Left colon (tissue), 2 donors: ENCODE measurements at regions not wholly inside any gene's neighbourhood (a gene's known extent, or its start where the extent isn't known, plus 50 kb on each side); places are given as distances from the start of the nearest gene placed in this dataset.

Source experiments
- ATAC-seq: fragments of 200-7000 bp; cut with Tn5 transposase; one replicate; pipeline ENCODE4 v1.9.1; 2020; ENCODE audit warnings: mild to moderate bottlenecking, moderate library complexity
- DNase-seq, 2 donors: peaks; one replicate each; pipeline ENCODE4 v3.0.0-alpha.2; 2020
- intact Hi-C, 2 donors: fragments of 100-400 bp; cut with DNase I in 1 of 2; cut with micrococcal nuclease in 1 of 2; formaldehyde crosslinking; loops; one replicate each; pipeline versions ENCODE4 v1.11.2 to v1.14.0; 2022; cut with DNase I, micrococcal nuclease
- donor health status: DM: no; HTN: no; CAD: no.
- donor health status: DM: yes; HTN: yes; CAD: no.

DNA sequence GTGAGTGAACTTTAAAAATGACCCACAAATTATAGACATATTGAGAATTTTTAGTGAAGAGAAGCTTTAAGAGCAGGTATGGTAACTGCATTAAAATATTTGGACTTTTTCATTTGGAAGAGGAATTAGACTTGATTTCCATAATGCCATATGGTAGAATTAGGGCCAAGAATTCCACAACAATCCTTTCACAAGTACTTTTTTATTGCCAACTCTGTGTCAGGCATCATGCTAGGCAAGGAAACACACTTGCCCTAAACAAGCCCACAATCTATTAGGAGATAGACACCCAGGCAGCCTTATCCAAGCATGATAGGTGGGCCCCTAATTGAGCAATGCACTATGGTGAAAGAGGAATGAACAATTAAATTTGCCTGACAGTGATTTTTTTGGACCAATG lies 353.0 kb downstream of the TGFB2 start:
- DNase-seq: no peak
- no peak for ATAC-seq
- intact Hi-C loops: no loop called here

DNA sequence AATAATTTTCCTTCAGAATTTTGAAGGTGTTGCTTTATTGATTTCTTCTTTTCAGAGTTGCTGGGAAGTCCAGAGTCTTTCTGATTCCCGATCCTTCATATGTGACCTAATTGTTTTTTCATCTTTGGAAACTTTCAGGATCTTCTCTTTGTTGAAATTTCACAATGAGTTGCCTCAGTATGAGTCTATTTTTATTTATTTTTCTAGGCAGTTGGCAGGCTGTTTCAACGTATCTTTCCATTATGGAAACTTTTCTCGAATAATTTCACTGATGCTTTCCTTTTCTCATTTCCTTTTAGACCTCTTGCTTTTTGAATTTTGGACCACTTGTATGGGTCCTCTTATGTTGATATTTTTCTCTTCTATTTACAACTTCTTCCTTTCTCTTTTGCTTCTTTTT lies 354.3 kb downstream of the TGFB2 start:
- intact Hi-C loops: no loop called here
- no peak for ATAC-seq
- DNase-seq: no peak

DNA sequence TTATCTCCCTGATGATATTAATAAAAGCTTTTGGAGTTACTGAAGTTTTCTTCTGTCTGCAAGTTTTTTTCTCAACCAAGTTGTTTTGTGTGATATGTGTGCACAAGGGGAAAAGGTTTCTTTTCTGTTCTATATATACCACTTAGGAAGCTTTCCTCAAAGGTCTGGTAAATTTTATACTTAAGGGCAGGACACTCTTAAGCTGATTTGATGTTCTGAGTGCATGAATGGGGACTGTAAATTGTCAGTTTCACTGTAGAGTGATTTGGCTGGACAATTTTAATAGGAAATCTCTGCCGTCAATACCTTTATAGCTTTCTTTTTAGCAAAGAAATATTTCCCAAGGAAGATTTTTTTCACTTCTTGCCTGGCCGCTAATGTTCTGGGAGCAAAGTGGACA lies 354.7 kb downstream of the TGFB2 start:
- ATAC-seq (no peak), DNase-seq (no peak)
- intact Hi-C loops: no loop called here

DNA sequence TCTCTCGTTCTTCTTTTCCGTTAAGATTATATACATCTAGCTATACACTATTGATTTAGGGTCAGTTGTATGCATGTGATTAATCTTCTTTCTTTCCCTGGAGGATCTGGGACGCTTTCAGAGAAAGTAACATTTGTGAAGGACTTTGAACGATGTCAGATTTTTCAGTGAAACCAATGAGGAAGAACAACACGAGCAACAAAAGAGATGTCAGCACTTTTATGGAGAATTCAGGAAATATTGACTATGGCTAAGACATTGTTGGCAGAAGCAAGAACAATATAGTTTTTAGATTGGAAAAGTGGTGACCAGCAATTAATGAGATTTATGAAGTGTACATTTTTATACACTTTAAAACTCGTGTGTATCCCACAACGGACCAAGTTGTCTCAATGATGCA lies 355.5 kb downstream of the TGFB2 start:
- DNase-seq (no peak), ATAC-seq (no peak)
- intact Hi-C loops: no loop called here

DNA sequence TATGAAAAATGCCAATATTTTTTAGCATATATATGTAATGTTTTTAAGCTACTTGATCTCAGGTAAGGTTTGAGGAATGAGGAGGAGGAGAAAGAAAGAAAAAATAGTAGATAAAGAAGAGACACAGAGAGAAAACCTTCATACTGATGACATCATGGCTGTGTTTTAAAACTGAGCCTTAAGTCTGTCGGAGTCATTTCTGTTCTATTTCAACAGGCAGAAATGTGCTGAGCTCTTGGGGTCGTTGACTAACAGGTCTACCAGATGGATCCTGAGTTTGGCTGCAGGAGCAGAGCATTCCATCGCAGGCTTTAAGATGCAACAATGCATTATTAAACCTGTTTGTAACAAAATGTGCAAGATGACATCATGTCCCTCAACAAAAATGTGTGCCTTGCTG lies 356.0 kb downstream of the TGFB2 start:
- intact Hi-C loops: no loop called here
- DNase-seq: no peak
- no peak for ATAC-seq

DNA sequence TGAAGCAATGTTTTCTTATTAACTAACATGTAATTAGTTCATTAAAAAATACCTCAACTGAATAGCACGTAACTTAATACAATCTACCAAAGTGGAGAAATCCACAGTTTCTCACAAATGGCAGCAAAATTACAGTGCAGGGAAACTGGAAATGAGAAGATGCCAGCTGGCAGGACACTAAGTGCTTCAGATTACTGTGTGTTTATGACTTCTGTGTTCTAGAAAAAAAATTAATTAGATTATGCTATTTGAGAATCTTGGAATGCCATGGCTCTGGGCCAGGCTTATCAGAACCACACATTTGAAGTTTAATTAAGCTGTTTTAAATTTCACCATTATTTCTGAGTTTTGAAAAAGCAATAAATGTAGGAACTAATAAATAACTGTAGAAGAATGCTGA lies 357.6 kb downstream of the TGFB2 start:
- ATAC-seq (no peak), DNase-seq (no peak)
- intact Hi-C loops: no loop called here

DNA sequence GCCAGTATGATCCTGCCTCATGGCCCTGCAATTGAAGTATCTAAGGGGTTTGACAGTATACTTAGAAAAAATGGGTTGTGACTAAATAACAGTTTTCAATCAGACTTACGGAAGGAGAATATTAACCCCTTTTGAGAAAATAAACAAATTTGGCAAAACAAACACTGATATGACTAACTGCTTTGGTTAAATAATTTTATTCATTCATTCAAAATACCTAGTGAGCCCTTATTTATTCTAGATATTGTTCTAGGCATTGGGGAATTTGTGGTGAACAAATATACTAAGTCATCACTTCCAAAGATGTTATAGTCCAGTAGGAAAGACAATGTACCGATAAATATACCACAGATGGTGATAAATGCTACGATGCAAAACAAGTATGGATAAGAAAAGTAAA lies 358.7 kb downstream of the TGFB2 start:
- ATAC-seq (no peak), DNase-seq (no peak)
- intact Hi-C loops: no loop called here

DNA sequence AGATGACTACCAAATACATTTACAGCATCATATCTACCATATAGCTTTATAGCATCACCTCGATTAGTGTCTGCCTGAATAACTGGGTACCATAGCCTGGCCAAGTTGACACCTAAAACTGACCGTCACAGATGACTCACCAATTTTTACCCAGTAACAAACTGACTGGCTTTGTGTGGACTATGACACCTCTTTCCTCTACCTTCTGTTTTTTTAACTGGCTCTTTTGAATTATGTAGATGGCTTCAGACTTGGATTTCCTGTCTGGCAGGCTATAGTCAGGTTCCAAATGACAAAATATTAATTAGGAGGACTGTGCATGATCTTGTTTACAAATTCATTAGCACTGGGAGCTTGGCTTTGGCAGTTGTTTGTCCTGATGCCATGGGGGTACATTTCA lies 360.3 kb downstream of the TGFB2 start:
- DNase-seq (no peak), ATAC-seq (no peak)
- intact Hi-C loops: no loop called here

DNA sequence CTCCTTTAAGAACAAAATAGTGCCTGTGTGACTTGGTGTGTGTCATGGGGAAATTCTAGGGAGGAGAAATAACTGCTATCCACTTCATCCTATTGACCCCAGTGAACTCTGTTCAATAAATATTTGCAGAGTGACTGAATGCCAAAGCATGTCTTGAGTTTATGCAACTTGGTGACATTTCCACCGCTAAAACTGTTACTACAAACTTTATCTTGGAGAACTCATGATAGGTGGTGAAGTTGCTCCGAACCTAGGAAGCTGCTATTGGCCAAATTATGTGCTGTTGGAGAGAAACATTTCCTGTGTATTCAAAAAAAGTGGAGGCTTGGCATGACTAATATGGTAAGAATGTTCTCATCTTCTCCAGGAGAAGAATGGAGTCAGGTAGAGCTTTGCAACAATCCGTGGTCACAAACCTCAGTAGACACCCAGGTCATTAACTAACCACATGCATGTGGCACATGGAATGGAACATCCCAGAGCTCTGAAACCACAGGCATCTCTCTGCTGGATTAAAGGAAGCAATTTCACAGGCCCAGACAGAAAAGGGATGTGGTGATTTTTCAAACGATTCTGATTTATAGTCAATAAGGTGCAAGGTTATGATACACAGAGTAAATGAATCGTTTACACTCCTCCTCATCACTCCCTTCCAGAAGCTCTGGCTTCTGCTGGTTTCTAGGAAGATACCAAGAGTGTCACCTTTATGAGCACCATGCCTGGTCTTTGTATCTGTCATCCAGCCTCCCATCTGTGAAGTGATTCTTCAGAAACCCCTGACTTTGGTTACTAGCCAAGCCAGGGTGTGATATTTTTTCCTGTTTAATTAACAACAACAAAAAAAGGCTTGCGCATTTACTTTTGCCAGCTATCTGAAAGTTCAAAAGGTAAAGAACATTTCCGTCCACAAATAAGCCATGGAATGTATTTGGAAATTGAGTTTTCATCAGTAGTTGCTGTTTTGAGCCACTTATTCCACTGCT lies 361.1 kb downstream of the TGFB2 start:
- intact Hi-C loops: no loop called here
- ATAC-seq (no peak), DNase-seq (no peak)

DNA sequence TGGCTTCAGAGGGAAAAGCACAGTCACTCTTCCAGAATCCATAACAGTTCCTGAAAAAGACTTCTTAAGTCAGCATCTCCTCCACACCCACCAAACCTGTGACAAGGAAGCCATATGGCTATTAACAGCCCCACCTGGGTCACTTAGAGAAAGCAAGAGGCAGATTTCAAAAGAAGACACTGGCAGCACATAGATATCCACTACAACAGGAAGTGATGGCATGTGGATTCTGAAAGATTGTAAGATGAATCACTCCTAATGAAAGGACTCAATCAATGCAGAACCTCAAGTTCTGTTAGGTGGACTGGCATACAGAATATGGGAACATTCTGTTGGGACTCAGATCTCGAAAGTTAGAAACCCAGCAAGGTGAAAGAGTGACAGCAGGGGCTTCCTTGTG lies 365.9 kb downstream of the TGFB2 start:
- intact Hi-C loops: no loop called here
- no peak for ATAC-seq
- no peak for DNase-seq

DNA sequence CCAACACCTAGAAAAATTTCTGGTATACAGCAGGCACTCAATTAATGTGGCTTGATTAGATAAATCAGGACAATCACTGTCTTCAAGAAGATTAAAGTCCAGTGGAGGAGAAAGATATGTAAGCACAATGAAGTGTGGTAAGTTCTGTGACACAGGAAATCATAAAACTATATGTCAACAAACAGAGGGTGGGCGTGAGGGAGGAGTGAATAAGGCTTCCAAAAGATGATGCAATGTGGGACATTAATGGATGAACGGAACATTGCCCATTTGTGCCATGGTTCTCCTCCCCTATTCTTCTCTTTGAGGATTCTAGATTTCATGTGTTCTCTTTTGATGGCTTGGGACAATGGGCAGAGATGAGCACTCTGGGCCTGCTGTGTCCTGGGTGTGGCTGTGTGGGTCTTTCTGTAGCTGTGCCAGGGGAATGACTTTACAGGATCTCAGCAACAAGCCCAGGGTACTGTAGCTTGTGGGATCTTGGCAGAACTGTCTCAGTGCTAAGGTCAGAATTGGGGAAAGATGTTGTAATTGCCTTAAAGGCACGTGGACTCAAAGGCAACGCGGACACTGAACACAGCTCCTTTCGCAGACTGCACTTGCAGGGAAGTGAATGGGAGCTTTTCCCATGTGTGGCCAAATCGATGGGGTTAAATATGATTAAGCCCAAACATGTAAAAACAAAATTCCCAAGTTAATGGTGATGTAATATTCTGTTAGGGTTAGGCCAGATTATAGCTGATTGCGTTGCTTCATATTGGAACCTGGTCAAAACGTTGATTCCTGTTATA lies 366.9 kb downstream of the TGFB2 start:
- intact Hi-C loops: no loop called here
- DNase-seq (peak in 1 of 2 donors; percentile 23), ATAC-seq (no peak)

DNA sequence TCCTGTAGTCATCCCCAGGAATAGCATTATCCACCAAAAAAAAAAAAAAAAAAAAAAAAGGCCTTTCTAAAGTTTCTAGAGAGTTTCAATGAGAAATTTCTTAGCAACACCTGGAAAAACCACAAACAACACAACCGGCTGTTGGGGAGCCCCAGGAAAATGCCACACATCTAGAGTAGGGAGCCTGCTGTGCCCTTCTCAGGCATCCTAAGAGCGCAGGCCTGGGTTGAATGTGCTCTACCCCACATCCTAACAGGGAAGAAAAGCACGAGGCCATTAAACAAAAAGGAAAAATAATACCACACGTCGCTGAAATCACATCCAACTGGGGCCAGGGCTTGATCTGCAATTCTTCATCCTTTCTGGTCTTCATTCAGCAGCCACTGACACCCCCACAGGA lies 367.5 kb downstream of the TGFB2 start:
- no peak for ATAC-seq
- intact Hi-C loops: no loop called here
- DNase-seq: no peak

DNA sequence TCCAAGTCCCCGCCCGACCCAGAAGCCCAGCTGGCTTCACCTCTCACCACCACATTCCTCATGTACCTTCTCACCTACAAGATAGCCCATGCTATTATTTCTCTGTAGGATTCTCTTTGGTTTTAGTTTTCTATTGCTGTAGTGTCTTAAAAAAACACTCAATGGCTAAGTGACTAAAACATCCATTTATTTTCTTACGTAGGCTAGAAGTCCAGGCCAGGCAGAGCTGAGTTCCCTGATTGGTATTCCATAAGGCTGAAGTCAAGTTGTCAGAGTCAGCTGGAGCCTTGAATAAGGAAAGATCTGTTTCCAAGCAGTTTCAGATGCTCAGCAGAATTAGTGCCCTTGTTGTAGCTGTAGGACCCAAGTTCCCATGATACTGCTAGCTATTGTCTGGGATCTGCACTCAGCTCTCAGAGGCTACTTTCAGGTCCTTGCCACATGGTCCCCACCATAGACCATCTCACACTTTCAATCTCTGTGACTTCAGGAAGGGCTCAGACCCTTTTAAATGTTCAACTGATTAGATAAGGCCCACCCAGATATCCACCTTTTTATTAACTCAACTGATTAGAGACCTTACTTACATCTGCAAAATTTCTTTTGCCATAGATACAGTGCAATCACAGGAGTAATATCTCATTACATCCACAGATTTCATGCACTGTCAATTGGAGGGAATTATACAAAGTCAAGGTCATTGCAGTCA lies 371.0 kb downstream of the TGFB2 start:
- no peak for DNase-seq
- ATAC-seq: no peak
- intact Hi-C loops: no loop called here

DNA sequence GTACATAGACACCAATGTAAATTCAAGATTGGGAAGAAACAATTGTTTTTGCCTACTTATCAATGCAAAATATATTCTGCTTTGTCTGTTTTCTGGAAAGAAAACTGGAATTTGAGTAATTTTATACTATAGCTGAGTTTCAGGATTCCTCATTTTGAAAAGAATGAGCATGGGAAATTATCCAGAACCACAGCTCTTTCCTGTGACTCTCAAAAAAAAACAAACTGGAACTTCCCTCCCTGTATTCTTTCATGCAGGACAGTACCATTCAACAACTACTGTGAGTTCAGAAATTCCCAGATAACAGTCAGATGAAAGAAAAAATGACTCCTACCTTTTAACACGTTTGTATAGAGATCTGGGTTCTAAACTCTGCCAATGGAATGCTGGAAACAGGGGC lies 372.4 kb downstream of the TGFB2 start:
- no peak for DNase-seq
- intact Hi-C loops: no loop called here
- ATAC-seq: no peak

DNA sequence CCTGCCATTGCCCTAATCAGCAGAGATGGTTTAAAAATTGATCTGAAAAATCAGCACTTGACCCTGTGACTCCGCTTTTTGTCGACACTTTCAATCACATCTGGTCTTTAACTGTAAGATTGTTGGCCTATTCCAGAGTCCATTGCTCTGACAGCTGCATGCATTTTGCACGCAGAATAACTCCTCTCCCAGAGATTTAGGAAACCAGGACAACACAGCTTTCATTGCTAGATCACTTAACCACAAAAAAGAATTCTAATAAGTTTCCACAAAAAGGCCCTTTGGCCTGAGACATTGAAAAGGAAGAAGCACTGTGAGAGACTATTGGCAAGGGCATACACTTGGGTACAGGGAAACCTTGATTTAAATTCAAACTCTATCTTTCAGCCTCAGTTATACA lies 373.1 kb downstream of the TGFB2 start:
- intact Hi-C loops: no loop called here
- no peak for ATAC-seq
- DNase-seq: no peak

DNA sequence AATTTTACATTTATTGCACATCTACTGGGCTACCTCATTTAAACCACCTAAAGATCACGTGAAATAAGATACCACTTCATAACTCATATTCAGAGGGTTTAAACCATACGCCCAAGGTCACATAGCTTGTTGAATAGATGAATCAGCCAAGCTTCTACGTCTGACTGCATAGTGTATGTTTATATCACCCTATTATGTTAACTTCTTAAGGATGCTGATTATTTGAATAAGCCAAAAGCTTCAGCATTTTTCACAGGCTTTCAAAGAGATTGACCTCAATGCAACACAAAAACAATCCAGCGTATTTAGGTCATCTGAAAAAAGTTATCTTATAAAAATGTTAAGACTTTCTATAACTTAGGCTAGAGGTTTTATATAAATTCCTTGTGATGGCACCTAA lies 373.8 kb downstream of the TGFB2 start:
- intact Hi-C loops: no loop called here
- ATAC-seq (no peak), DNase-seq (no peak)

DNA sequence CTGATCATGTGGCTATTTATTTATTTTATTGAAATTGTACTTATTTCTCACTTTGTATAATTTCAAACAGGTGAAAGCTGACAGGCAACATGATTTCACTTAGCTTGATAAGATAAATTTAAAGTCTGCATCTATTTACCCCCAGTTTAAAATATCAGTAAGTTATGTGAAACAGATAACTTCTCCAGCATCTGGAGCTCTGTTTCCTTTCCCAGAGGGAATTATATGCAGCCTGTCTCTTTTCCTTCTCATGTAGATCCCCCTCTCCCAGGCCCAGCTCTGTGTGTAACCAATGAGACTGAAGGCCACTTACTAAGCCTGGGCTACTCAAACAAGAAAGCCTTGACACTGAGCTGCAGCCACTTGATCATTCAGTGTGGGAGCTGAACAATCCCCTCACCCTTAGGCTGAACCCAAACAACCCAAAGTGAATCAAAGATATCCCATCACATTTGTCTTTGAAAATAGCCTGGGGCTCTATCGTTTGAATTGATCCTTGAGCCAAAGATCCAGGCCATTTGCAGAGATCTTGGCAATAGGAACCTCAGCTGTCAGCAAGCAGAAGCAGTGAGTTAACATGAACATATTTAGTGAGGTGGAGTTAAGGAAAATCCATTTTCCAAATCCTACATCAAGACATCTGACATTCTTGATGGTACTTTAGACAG lies 383.9 kb downstream of the TGFB2 start:
- DNase-seq (no peak), ATAC-seq (no peak)
- intact Hi-C loops: no loop called here

DNA sequence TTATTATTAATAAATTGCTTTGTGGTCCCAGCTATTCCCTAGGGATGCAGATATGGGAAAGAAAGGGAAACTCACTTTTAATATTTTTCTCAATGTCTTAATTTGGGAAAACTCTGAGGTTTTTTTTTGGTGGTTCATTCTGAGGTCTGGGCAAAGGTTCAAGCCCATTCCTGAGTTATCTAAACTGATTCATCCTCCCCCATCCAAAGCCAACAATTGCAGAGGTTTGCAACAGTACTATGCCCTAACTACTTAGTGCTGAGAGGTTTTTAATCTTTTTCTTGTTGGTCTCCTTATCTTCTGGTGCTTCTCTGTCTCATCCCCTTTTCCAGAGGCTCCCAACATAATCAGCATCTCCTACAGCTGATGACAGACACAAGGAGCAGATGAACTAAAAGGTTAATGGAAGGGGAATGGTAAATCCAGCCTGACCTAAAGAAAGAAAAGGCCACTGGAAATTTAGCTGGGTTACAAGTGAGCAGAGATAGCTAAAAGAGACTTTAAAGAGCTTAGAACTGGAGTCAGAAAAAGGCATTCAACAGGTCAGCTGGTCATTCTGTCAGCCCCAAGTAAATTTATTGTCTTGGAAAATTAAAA lies 390.4 kb downstream of the TGFB2 start:
- DNase-seq (no peak), ATAC-seq (no peak)
- intact Hi-C loops: no loop called here

DNA sequence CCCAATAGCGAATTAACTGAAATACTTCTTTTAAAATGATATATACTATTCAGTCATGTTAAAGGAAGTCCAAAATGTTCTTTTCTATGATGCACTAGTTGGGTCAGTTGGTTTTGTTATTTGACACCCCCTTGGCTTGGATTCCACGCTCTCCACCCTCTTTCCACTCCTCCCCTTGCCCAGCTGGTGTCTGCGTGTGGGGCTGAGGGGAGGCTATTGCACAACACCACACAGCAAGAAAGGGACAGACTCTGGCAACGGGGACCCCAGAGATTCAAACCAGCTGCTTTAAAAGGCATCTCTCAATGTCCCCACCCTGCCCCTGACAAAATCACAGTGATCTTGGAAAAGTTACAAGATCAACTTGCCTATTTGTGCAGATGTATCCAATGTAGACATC lies 394.3 kb downstream of the TGFB2 start:
- ATAC-seq: no peak
- DNase-seq: peak in 1 of 2 donors; percentile 33
- intact Hi-C loops: no loop called here
